Fibroblast of lung (primary cell): ENCODE measurements at regions not wholly inside any gene's neighbourhood (a gene's known extent, or its start where the extent isn't known, plus 50 kb on each side); places are given as distances from the start of the nearest gene placed in this dataset.

ENCODE experiments used
- CTCF ChIP-seq, 2 donors: IDR thresholded peaks in 1 of 2; conservative IDR thresholded peaks in 1 of 2; 1 replicate in 1 of 2; 2 replicates in 1 of 2; pipeline ENCODE4 v1.5.1; 2011 to 2012; ENCODE audit warnings: low read length in 2 of 2, control low read depth in 1 of 2, inconsistent platforms in 1 of 2, low read depth in 1 of 2, mild to moderate bottlenecking in 1 of 2
- EZH2 ChIP-seq: IDR thresholded peaks from 2 replicates; pipeline ENCODE4 v1.5.1; 2012; ENCODE audit warnings: low read length, control low read depth, mild to moderate bottlenecking; ENCODE audit errors: missing control alignments

- TF ChIP-seq CTCF (conservative IDR thresholded peaks at IDR 0.05 in 1 of 2, IDR thresholded peaks at IDR 0.05 in 1 of 2; ENCODE audit: low read depth in 1 of 2, low read length in 2 of 2) (no peak), EZH2 (no peak)
These were observed 403.7 kb upstream of the B3GALT2 start for GRCh38 chr1:193590102-193590501.
